ENCODE measurements at regions not wholly inside any gene's neighbourhood (a gene's known extent, or its start where the extent isn't known, plus 50 kb on each side); places are given as distances from the start of the nearest gene placed in this dataset.

GRCh38 chr4:100913685-100914084 is 395.9 kb upstream of the EMCN start:
- TF ChIP-seq CTCF (conservative IDR thresholded peaks at IDR 0.05; ENCODE audit: low read length) (no peak), EZH2phosphoT487 (IDR thresholded peaks at IDR 0.05; ENCODE audit: borderline replicate concordance, low read depth, low read length) (no peak)

Data from OCI-LY7 (cell line).